Heart left ventricle (tissue), 16 donors: ENCODE measurements at regions not wholly inside any gene's neighbourhood (a gene's known extent, or its start where the extent isn't known, plus 50 kb on each side); places are given as distances from the start of the nearest gene placed in this dataset.

Source experiments
- ATAC-seq, 4 donors: fragments of 200-7000 bp; cut with Tn5 transposase; one replicate each; pipeline ENCODE4 v1.9.1; 2020 to 2022; ENCODE audit warnings: moderate library complexity in 4 of 4, mild to moderate bottlenecking in 3 of 4, moderate number of reproducible peaks in 1 of 4
- DNase-seq, 5 donors: peaks; one replicate each; pipeline ENCODE4 v3.0.0-alpha.2; 2020
- H3K27ac ChIP-seq, 12 donors: fragments of 200-600 bp; sonication (generic) in 4 of 12; one replicate each; pipeline versions ENCODE4 v1.5.0 to v1.8.0; 2016 to 2022; ENCODE audit warnings: mild to moderate bottlenecking in 2 of 12
- H3K27me3 ChIP-seq, 9 donors: fragments of 200-600 bp; sonication (generic) in 2 of 9; one replicate each; pipeline versions ENCODE4 v1.5.1 to v1.8.0; 2016 to 2022; ENCODE audit warnings: mild to moderate bottlenecking in 3 of 9
- H3K36me3 ChIP-seq, 9 donors: fragments of 200-600 bp; sonication (generic) in 2 of 9; one replicate each; pipeline versions ENCODE4 v1.5.0 to v1.8.0; 2018 to 2022; ENCODE audit warnings: mild to moderate bottlenecking in 2 of 9
- H3K4me1 ChIP-seq, 12 donors: fragments of 200-600 bp; sonication (generic) in 4 of 12; one replicate each; pipeline versions ENCODE4 v1.5.0 to v1.8.0; 2016 to 2022; ENCODE audit warnings: mild to moderate bottlenecking in 3 of 12
- H3K4me3 ChIP-seq, 12 donors: fragments of 200-600 bp; sonication (generic) in 4 of 12; one replicate each; pipeline versions ENCODE4 v1.5.0 to v1.8.0; 2017 to 2022; ENCODE audit warnings: mild to moderate bottlenecking in 9 of 12, moderate library complexity in 4 of 12
- H3K9me3 ChIP-seq, 12 donors: fragments of 200-600 bp; sonication (generic) in 4 of 12; one replicate each; pipeline versions ENCODE4 v1.5.0 to v1.8.0; 2016 to 2022; ENCODE audit warnings: mild to moderate bottlenecking in 1 of 12
- CTCF ChIP-seq, 12 donors: fragments of 200-600 bp; sonication (generic) in 4 of 12; IDR thresholded peaks; one replicate each; pipeline versions ENCODE4 v1.5.0 to v1.8.0; 2018 to 2022; ENCODE audit warnings: antibody characterized with exemption in 12 of 12, mild to moderate bottlenecking in 5 of 12
- POLR2A ChIP-seq, 2 donors: fragments of 450-650 bp; IDR thresholded peaks; one replicate each; pipeline ENCODE4 v1.6.1; 2017; ENCODE audit warnings: antibody characterized with exemption in 2 of 2, mild to moderate bottlenecking in 2 of 2, moderate library complexity in 2 of 2
- WGBS, 4 donors: extraction: QIAGEN DNeasy Blood & Tissue Kit in 2 of 4; methylation state at CpG; one replicate each; pipeline versions ENCODE4 v1.1.5 to v1.1.7; 2013 to 2018; 5-methylcytosine and 5-hydroxymethylcytosine counted together
- intact Hi-C, 10 donors: fragments of 100-400 bp; cut with DNase I; formaldehyde crosslinking; loops; one replicate each; pipeline versions ENCODE4 v1.11.1 to v1.14.2; 2022
- donor health status: ischemic (EF 13 %, LVEDD 7.1; RV severe dilation, severe dysfunction).
- donor health status: healthy with polysubstance abuse.
- donor health status: DM: no; HTN: yes; CAD: no.
- donor health status: DM: no; HTN: no; CAD: no.
- donor health status: ischemic (EF 25% LVEDD 6.9; RV normal size, moderate dysfunction).
- donor health status: ischemic (EF 25% LVEDD 5.7; RV mildly dilated, moderate dysfunction).
- donor health status: healthy.
- donor health status: DM: yes; HTN: yes; CAD: no.
- donor health status: ischemic (EF 35%, LVEDD 5.7; RV mildly dilated, moderate dysfunction).
- donor health status: nonischemic (EF 11% LVEDD 7.7; RV severe dilation, severe dysfunction).
- donor health status: DM: yes; HTN: yes; CAD: no.
- donor health status: PGD.
- donor health status: ischemic (EF 29% LVEDD 5.4; RV normal size, mild dysfunction).
- donor health status: nonischemic (EF 23%, LVEDD 6.1; RV moderate dilation, normal function).

GRCh38 chrX:133475521-133475920, 60.2 kb upstream of the GPC4 start:
- DNase-seq = peak in 3 of 5 donors; percentile 21 to 46 (median 24)
- Histone ChIP-seq H3K27me3 (peaks cover 0 to 8% (median 0%) of the 10 kb centered on the region in 9 donors), H3K4me3 (no peak overlapping the region), H3K4me1 (no peaks in the 10 kb centered on the region), H3K27ac (peak overlapping the region in 3 of 12 donors; percentile 29 to 43 (median 42)), H3K9me3 (no peaks in the 10 kb centered on the region), H3K36me3 (no peaks in the 10 kb centered on the region)
- no peak for TF ChIP-seq CTCF (IDR thresholded peaks at IDR 0.05)
- TF ChIP-seq POLR2A (IDR thresholded peaks at IDR 0.05) = no peak
- ATAC-seq = peak; percentile 49 to 81 (median 72)
- WGBS, 4 donors = 73 to 88% (median 79%) methylated on average over 1 of the region's 1 CpG
- intact Hi-C loops = no loop called here

DNA sequence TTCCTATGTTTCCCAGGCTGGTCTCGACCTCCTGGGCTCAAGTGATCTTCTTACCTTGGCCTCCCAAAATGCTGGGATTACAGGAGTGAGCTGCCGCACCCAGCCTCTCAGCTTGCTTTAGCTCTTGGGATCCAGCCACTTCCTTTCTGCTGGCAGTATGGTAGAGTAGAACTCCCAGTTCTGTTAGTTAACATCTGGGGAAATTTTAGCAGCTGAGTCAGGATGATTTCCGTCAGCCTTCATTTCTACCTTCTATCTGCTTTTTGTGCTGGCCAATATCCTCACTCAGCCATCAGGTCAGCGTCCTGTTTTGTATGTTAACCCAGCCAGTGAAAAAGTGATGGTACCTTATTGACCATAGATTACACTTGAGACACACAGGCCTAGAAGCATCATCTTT, 59.3 kb upstream of the GPC4 start:
- ATAC-seq = peak in 3 of 4 donors; percentile 36 to 37 (median 36)
- no peaks in the 10 kb centered on the region for H3K9me3 ChIP-seq
- no peaks in the 10 kb centered on the region for H3K36me3 ChIP-seq

GRCh38 chrX:133473451-133473850, 58.2 kb upstream of the GPC4 start:
- no peak for TF ChIP-seq CTCF (IDR thresholded peaks at IDR 0.05)
- TF ChIP-seq POLR2A (IDR thresholded peaks at IDR 0.05) = no peak

More for the DNA sequence above, 59.3 kb upstream of the GPC4 start:
- H3K4me3 ChIP-seq = no peak overlapping the region
- H3K27ac ChIP-seq = no peak overlapping the region
- no peak for TF ChIP-seq POLR2A (IDR thresholded peaks at IDR 0.05)
- no peak for TF ChIP-seq CTCF (IDR thresholded peaks at IDR 0.05)
- no peak for DNase-seq
- intact Hi-C loops = no loop called here
- H3K27me3 ChIP-seq = peaks cover 0 to 8% (median 0%) of the 10 kb centered on the region in 9 donors
- no peaks in the 10 kb centered on the region for H3K4me1 ChIP-seq
- WGBS, 4 donors = 67 to 81% (median 76%) methylated on average over 4 of the region's 4 CpGs

GRCh38 chrX:133468051-133468450, 52.8 kb upstream of the GPC4 start:
- WGBS, 4 donors = 56 to 71% (median 65%) methylated on average over 3 of the region's 3 CpGs
- TF ChIP-seq POLR2A (IDR thresholded peaks at IDR 0.05) (no peak), CTCF (IDR thresholded peaks at IDR 0.05) (no peak)
- Histone ChIP-seq H3K4me3 (no peak overlapping the region), H3K9me3 (no peaks in the 10 kb centered on the region), H3K27me3 (peaks cover 0 to 8% (median 0%) of the 10 kb centered on the region in 9 donors), H3K4me1 (no peaks in the 10 kb centered on the region), H3K36me3 (no peaks in the 10 kb centered on the region), H3K27ac (no peak overlapping the region)
- no peak for ATAC-seq
- no peak for DNase-seq
- intact Hi-C loops = no loop called here

More at GRCh38 chrX:133473451-133473850, 58.2 kb upstream of the GPC4 start:
- Histone ChIP-seq H3K27ac (no peak overlapping the region), H3K4me3 (no peak overlapping the region), H3K9me3 (no peaks in the 10 kb centered on the region), H3K36me3 (no peaks in the 10 kb centered on the region), H3K27me3 (peaks cover 0 to 8% (median 0%) of the 10 kb centered on the region in 9 donors), H3K4me1 (no peaks in the 10 kb centered on the region)
- intact Hi-C loops = no loop called here
- DNase-seq (no peak), ATAC-seq (no peak)
